ENCODE measurements at regions not wholly inside any gene's neighbourhood (a gene's known extent, or its start where the extent isn't known, plus 50 kb on each side); places are given as distances from the start of the nearest gene placed in this dataset.

DNA sequence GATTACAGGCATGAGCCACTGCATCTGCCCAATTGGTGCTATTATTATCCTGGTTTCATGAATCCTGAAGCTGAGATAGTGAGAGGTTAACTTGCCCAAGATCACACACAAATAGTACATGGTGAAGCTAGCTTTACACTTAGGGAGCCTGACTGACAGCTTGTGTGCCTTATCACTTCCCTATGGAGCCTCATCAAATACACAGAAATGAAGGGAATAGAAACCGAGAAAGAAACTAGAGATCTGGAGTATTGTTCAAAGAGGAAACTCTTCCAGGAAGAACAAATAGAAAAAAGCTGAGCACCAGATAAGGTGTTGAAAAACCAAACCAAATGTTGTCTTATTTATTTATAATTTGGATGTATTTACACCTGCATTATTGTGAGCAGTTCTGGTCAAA lies 155.0 kb upstream of the CITED2 start:
- no peak for TF ChIP-seq ZNF274 (IDR thresholded peaks at IDR 0.05; ENCODE audit: low read depth, low read length)
- TF ChIP-seq SUZ12 (IDR thresholded peaks at IDR 0.05; ENCODE audit: extremely low read depth, insufficient read depth, insufficient read length): no peak
